GM12878 (cell line): ENCODE measurements at regions not wholly inside any gene's neighbourhood (a gene's known extent, or its start where the extent isn't known, plus 50 kb on each side); places are given as distances from the start of the nearest gene placed in this dataset.

Experiments used
- ATAC-seq: fragments of 200-7000 bp; cut with Tn5 transposase; 3 replicates; pipeline ENCODE4 v1.9.1; 2020; ENCODE audit warnings: mild to moderate bottlenecking, moderate library complexity
- BruUV-seq: library from RNA; stranded (reverse); fragments of 400-500 nt; replicated peaks from 2 replicates; lab custom pipeline; 2021; lab: Mats Ljungman, UMichigan
- CTCF ChIA-PET: fragments of 300-600 bp; sonication (Branson Sonifier 250); formaldehyde crosslinking; extraction: SDS; loops from one replicate; lab custom pipeline; 2021; ENCODE audit warnings: inconsistent platforms; lab: Yijun Ruan, JAX
- POLR2A ChIA-PET: fragments of 350-600 bp; formaldehyde crosslinking; extraction: SDS; loops from one replicate; lab custom pipeline; 2021; ENCODE audit warnings: inconsistent platforms; lab: Charles Lee
- RAD21 ChIA-PET: fragments of 300-600 bp; sonication (Branson Sonifier 250); formaldehyde crosslinking; loops from one replicate; lab custom pipeline; 2023; ENCODE audit warnings: antibody characterized with exemption; ENCODE audit not compliant: unreplicated experiment; lab: Charles Lee
- SMC1A ChIA-PET: fragments of 300-600 bp; sonication (Branson Sonifier 250); formaldehyde crosslinking; loops from one replicate; lab custom pipeline; 2023; ENCODE audit not compliant: unreplicated experiment, uncharacterized antibody; lab: Charles Lee
- DNase-seq: peaks from one replicate; pipeline ENCODE4 v3.0.0-alpha.2; 2011; ENCODE audit warnings: low read depth, low spot score
- FAIRE-seq: peaks from 3 replicates; lab custom pipeline; 2011; peaks lifted over from hg19 to GRCh38; lab: Jason Lieb, UNC
- H2AFZ ChIP-seq: 2 replicates; pipeline ENCODE4 v1.6.0; 2011; ENCODE audit warnings: low read depth, low read length, control low read depth; ENCODE audit not compliant: control insufficient read depth
- H3K27ac ChIP-seq: 2 replicates; pipeline ENCODE4 v1.5.1; 2011; ENCODE audit warnings: control low read depth; ENCODE audit not compliant: control insufficient read depth, insufficient read depth
- H3K27me3 ChIP-seq, 2 experiments: replicated peaks in 1 of 2; 2 replicates each; pipeline versions ENCODE4 v1.6.0 to v1.6.1; 2011; ENCODE audit warnings: low read length in 1 of 2; ENCODE audit not compliant: control insufficient read depth in 2 of 2, insufficient read depth in 2 of 2
- H3K36me3 ChIP-seq, 2 experiments: 2 replicates each; pipeline ENCODE4 v1.5.1; 2011; ENCODE audit warnings: low read length in 1 of 2; ENCODE audit not compliant: control insufficient read depth in 2 of 2, insufficient read depth in 2 of 2
- H3K4me1 ChIP-seq: 2 replicates; pipeline ENCODE4 v1.6.1; 2011; ENCODE audit warnings: mild to moderate bottlenecking, low read length, moderate library complexity, mixed read lengths; ENCODE audit not compliant: control insufficient read depth, insufficient read depth
- H3K4me2 ChIP-seq: 2 replicates; pipeline ENCODE4 v1.6.0; 2011; ENCODE audit warnings: control low read depth; ENCODE audit not compliant: control insufficient read depth, insufficient read depth
- H3K4me3 ChIP-seq: fragments of 200-600 bp; sonication (generic); 2 replicates; pipeline ENCODE4 v1.5.1; 2016
- H3K79me2 ChIP-seq: 2 replicates; pipeline ENCODE4 v1.6.0; 2011; ENCODE audit warnings: low read length; ENCODE audit not compliant: control insufficient read depth, insufficient read depth
- H3K9ac ChIP-seq: 2 replicates; pipeline ENCODE4 v1.8.0; 2011; ENCODE audit warnings: low read length, control low read depth, mixed read lengths; ENCODE audit not compliant: control insufficient read depth, insufficient read depth
- H3K9me3 ChIP-seq: replicated peaks from 3 replicates; pipeline ENCODE4 v1.5.1; 2011; ENCODE audit warnings: mild to moderate bottlenecking, low read length; ENCODE audit not compliant: control insufficient read depth, insufficient read depth
- H4K20me1 ChIP-seq: 2 replicates; pipeline ENCODE4 v1.6.0; 2011; ENCODE audit not compliant: control insufficient read depth, insufficient read depth
- CBFB ChIP-seq: IDR thresholded peaks from 2 replicates; pipeline ENCODE4 v1.6.1; 2016; ENCODE audit warnings: antibody characterized with exemption, low read depth
- CEBPB ChIP-seq, 2 experiments: fragments of 150-350 bp in 1 of 2; IDR thresholded peaks; 2 replicates each; pipeline ENCODE4 v1.6.1; 2012 to 2014; ENCODE audit warnings: low read depth in 2 of 2, low read length in 2 of 2, borderline replicate concordance in 1 of 2, inconsistent platforms in 1 of 2
- CEBPZ ChIP-seq: fragments of 150-350 bp; IDR thresholded peaks from 2 replicates; pipeline ENCODE4 v1.6.1; 2016; ENCODE audit warnings: low read depth, low read length
- CHD1 ChIP-seq: IDR thresholded peaks from 2 replicates; pipeline ENCODE4 v1.6.1; 2012; ENCODE audit warnings: low read depth, low read length, improper control_type of control experiment
- CHD2 ChIP-seq: IDR thresholded peaks from 2 replicates; pipeline ENCODE4 v1.6.1; 2011; ENCODE audit warnings: low read depth, low read length, improper control_type of control experiment, borderline replicate concordance
- KDM1A ChIP-seq: fragments of 200-600 bp; sonication (generic); IDR thresholded peaks from 2 replicates; pipeline ENCODE4 v1.6.1; 2016; ENCODE audit warnings: borderline replicate concordance
- MEF2A ChIP-seq: IDR thresholded peaks from 2 replicates; pipeline ENCODE4 v1.6.1; 2011; ENCODE audit warnings: low read depth, mild to moderate bottlenecking, low read length, moderate library complexity; ENCODE audit not compliant: insufficient read depth
- MYB ChIP-seq: fragments of 150-350 bp; IDR thresholded peaks from 2 replicates; pipeline ENCODE4 v1.6.1; 2014; ENCODE audit warnings: mild to moderate bottlenecking, low read depth, low read length, borderline replicate concordance
- RAD51 ChIP-seq: fragments of 450-650 bp; IDR thresholded peaks from 2 replicates; pipeline ENCODE4 v1.6.1; 2016; ENCODE audit warnings: moderate library complexity, mild to moderate bottlenecking, inconsistent platforms
- SIX5 ChIP-seq: IDR thresholded peaks from 2 replicates; pipeline ENCODE4 v1.6.1; 2011; ENCODE audit warnings: mild to moderate bottlenecking, low read depth, low read length, moderate library complexity; ENCODE audit not compliant: severe bottlenecking
- SUZ12 ChIP-seq: fragments of 200-600 bp; sonication (generic); IDR thresholded peaks from one replicate; pipeline ENCODE4 v1.6.1; 2018; ENCODE audit warnings: antibody characterized with exemption, mild to moderate bottlenecking; ENCODE audit not compliant: unreplicated experiment
- TCF7 ChIP-seq: IDR thresholded peaks from 2 replicates; pipeline ENCODE4 v1.6.1; 2014; ENCODE audit warnings: antibody characterized with exemption, borderline replicate concordance
- ZBTB33 ChIP-seq: fragments of 450-650 bp; IDR thresholded peaks from 2 replicates; pipeline ENCODE4 v1.6.1; 2017; ENCODE audit warnings: mild to moderate bottlenecking
- WGBS: methylation state at CpG from one replicate; pipeline ENCODE4 v1.1.6; 2016; ENCODE audit warnings: low lambda C conversion rate; ENCODE audit not compliant: insufficient replicate concordance, insufficient coverage; ENCODE audit errors: missing lambda C conversion rate; 5-methylcytosine and 5-hydroxymethylcytosine counted together
- in situ Hi-C: fragments of 300-500 bp; cut with MboI; formaldehyde crosslinking; loops from 9 replicates; pipeline ENCODE4 v1.14.3; 2018; ENCODE audit warnings: mixed read lengths
- intact Hi-C: fragments of 100-400 bp; cut with micrococcal nuclease; formaldehyde crosslinking; loops from one replicate; pipeline ENCODE4 v1.14.2; 2022; ENCODE audit not compliant: unreplicated experiment
- TF ChIP-seq, protein P1 (sequence below): fragments of 450-650 bp; IDR thresholded peaks from 2 replicates; pipeline ENCODE4 v1.6.1; 2017; ENCODE audit warnings: borderline replicate concordance

- Histone ChIP-seq H3K27ac (no peak overlapping the region), H3K4me3 (no peak overlapping the region), H3K9ac (no peak overlapping the region), H3K79me2 (no peaks in the 10 kb centered on the region), H3K9me3 (peaks cover 4% of the 10 kb centered on the region; the same call in 2 of the 3 replicates), H3K4me2 (no peak overlapping the region)
- DNase-seq = no peak
- ChIA-PET SMC1A (no interaction called here), POLR2A (no interaction called here), RAD21 (no interaction called here)
- in situ Hi-C loops = no loop called here
- no peak for ATAC-seq
- TF ChIP-seq RAD51 (no peak), MEF2A (no peak), CEBPZ (no peak), CHD1 (no peak), CBFB (no peak), CHD2 (no peak), CEBPB (IDR thresholded peaks at IDR 0.05; ENCODE audit: borderline replicate concordance in 1 of 2, low read depth in 2 of 2, low read length in 2 of 2) (no peak), ZBTB33 (no peak), SIX5 (no peak), TCF7 (no peak), KDM1A (no peak), MYB (no peak), SUZ12 (no peak)
- TF ChIP-seq, protein P1, sequence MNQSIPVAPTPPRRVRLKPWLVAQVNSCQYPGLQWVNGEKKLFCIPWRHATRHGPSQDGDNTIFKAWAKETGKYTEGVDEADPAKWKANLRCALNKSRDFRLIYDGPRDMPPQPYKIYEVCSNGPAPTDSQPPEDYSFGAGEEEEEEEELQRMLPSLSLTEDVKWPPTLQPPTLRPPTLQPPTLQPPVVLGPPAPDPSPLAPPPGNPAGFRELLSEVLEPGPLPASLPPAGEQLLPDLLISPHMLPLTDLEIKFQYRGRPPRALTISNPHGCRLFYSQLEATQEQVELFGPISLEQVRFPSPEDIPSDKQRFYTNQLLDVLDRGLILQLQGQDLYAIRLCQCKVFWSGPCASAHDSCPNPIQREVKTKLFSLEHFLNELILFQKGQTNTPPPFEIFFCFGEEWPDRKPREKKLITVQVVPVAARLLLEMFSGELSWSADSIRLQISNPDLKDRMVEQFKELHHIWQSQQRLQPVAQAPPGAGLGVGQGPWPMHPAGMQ = no peak
- TF ChIP-seq, all 136 proteins: peak for 0
- H3K27me3 ChIP-seq = no peaks in the 10 kb centered on the region
- 65% methylated on average over 6 of the region's 6 CpGs for WGBS
- CTCF ChIA-PET = no interaction called here
- H3K4me1 ChIP-seq = peaks cover 19% of the 10 kb centered on the region
- no TSS peak for BruUV-seq
- no peak for FAIRE-seq
- no peaks in the 10 kb centered on the region for H3K36me3 ChIP-seq
- intact Hi-C loops = no loop called here
- H4K20me1 ChIP-seq = no peaks in the 10 kb centered on the region
- no peak overlapping the region for H2AFZ ChIP-seq
Observed at GRCh38 chr17:5788266-5788900, 204.1 kb upstream of the NLRP1 start.
